IMR-90 (cell line): ENCODE measurements at regions not wholly inside any gene's neighbourhood (a gene's known extent, or its start where the extent isn't known, plus 50 kb on each side); places are given as distances from the start of the nearest gene placed in this dataset.

ENCODE experiments used
- ATAC-seq: fragments of 200-7000 bp; cut with Tn5 transposase; 2 replicates; pipeline ENCODE4 v1.9.1; 2020; ENCODE audit warnings: low read depth, mild to moderate bottlenecking, moderate library complexity
- BruUV-seq: library from RNA; stranded (reverse); fragments of 400-500 nt; replicated peaks from 2 replicates; lab custom pipeline; 2021; lab: Mats Ljungman, UMichigan
- CTCF ChIA-PET: fragments of 300-600 bp; formaldehyde crosslinking; extraction: SDS; loops from one replicate; lab custom pipeline; 2021; ENCODE audit warnings: antibody characterized with exemption; lab: Yijun Ruan, JAX
- POLR2A ChIA-PET: fragments of 300-600 bp; sonication (Branson Sonifier 250); formaldehyde crosslinking; loops from one replicate; lab custom pipeline; 2022; ENCODE audit warnings: antibody characterized with exemption; ENCODE audit not compliant: unreplicated experiment; lab: Charles Lee
- DNase-seq: peaks from one replicate; pipeline ENCODE4 v3.0.0; 2013
- H2AFZ ChIP-seq: replicated peaks from 2 replicates; pipeline ENCODE3; 2013; ENCODE audit warnings: low read length, mild to moderate bottlenecking; ENCODE audit not compliant: poor library complexity
- H2AK5ac ChIP-seq: 2 replicates; pipeline ENCODE4 v1.6.1; 2013; ENCODE audit warnings: low read depth, low read length, inconsistent platforms
- H2AK9ac ChIP-seq: replicated peaks from 2 replicates; pipeline ENCODE3; 2013; ENCODE audit warnings: mild to moderate bottlenecking, low read depth, low read length, moderate library complexity; ENCODE audit not compliant: poor library complexity
- H2BK120ac ChIP-seq: 2 replicates; pipeline ENCODE4 v1.6.1; 2013; ENCODE audit warnings: low read depth, low read length, inconsistent platforms
- H2BK15ac ChIP-seq: 3 replicates; pipeline ENCODE4 v1.6.1; 2013; ENCODE audit warnings: low read depth, low read length, inconsistent platforms
- H2BK20ac ChIP-seq: 2 replicates; pipeline ENCODE4 v1.6.1; 2013; ENCODE audit warnings: low read depth, mild to moderate bottlenecking, inconsistent platforms, low read length, moderate library complexity
- H2BK5ac ChIP-seq: 2 replicates; pipeline ENCODE4 v1.6.1; 2013; ENCODE audit warnings: mild to moderate bottlenecking, low read depth, low read length, inconsistent platforms; ENCODE audit not compliant: poor library complexity, severe bottlenecking
- H3K14ac ChIP-seq: replicated peaks from 2 replicates; pipeline ENCODE4 v1.6.1; 2013; ENCODE audit warnings: low read depth, low read length, inconsistent platforms
- H3K18ac ChIP-seq: 2 replicates; pipeline ENCODE4 v1.6.1; 2013; ENCODE audit warnings: low read depth, low read length, control low read depth
- H3K23ac ChIP-seq: 2 replicates; pipeline ENCODE4 v1.6.1; 2013; ENCODE audit warnings: low read depth, low read length, inconsistent platforms
- H3K27ac ChIP-seq: 2 replicates; pipeline ENCODE4 v1.5.1; 2013; ENCODE audit warnings: mild to moderate bottlenecking, control low read depth, low read length; ENCODE audit not compliant: insufficient read depth
- H3K27me3 ChIP-seq: 2 replicates; pipeline ENCODE4 v1.6.1; 2013; ENCODE audit warnings: low read length; ENCODE audit not compliant: control insufficient read depth, insufficient read depth
- H3K36me3 ChIP-seq: 2 replicates; pipeline ENCODE4 v1.6.1; 2013; ENCODE audit warnings: low read length, mixed read lengths; ENCODE audit not compliant: control insufficient read depth, insufficient read depth
- H3K4ac ChIP-seq: 2 replicates; pipeline ENCODE4 v1.6.1; 2013; ENCODE audit warnings: low read depth, low read length, inconsistent platforms
- H3K4me1 ChIP-seq: 2 replicates; pipeline ENCODE4 v1.6.1; 2013; ENCODE audit warnings: low read length, mixed read lengths; ENCODE audit not compliant: control insufficient read depth, insufficient read depth
- H3K4me2 ChIP-seq: 2 replicates; pipeline ENCODE4 v1.6.1; 2013; ENCODE audit warnings: low read depth, mild to moderate bottlenecking, control low read depth, low read length, moderate library complexity
- H3K4me3 ChIP-seq: 2 replicates; pipeline ENCODE4 v1.5.1; 2013; ENCODE audit warnings: low read depth, mild to moderate bottlenecking, control low read depth, low read length, moderate library complexity; ENCODE audit not compliant: insufficient read depth
- H3K56ac ChIP-seq: 2 replicates; pipeline ENCODE4 v1.6.1; 2013; ENCODE audit warnings: low read length, inconsistent platforms; ENCODE audit not compliant: insufficient read depth; ENCODE audit errors: extremely low read depth
- H3K79me1 ChIP-seq, 2 experiments: 2 replicates each; pipeline ENCODE4 v1.6.1; 2013; ENCODE audit warnings: low read length in 2 of 2, inconsistent platforms in 1 of 2, low read depth in 1 of 2
- H3K9ac ChIP-seq: 2 replicates; pipeline ENCODE4 v1.6.1; 2013; ENCODE audit warnings: low read depth, low read length, control low read depth
- H3K9me1 ChIP-seq: 2 replicates; pipeline ENCODE4 v1.6.1; 2013; ENCODE audit warnings: low read length, inconsistent platforms; ENCODE audit not compliant: insufficient read depth
- H3K9me3 ChIP-seq: 2 replicates; pipeline ENCODE4 v1.6.1; 2013; ENCODE audit warnings: low read length; ENCODE audit not compliant: control insufficient read depth, insufficient read depth
- H4K20me1 ChIP-seq: 2 replicates; pipeline ENCODE4 v1.6.1; 2013; ENCODE audit warnings: low read length, inconsistent platforms; ENCODE audit not compliant: insufficient read depth
- H4K5ac ChIP-seq: 2 replicates; pipeline ENCODE4 v1.6.1; 2013; ENCODE audit warnings: mild to moderate bottlenecking, low read depth, low read length, control low read depth
- H4K8ac ChIP-seq, 2 experiments: 2 replicates each; pipeline ENCODE4 v1.6.1; 2013; ENCODE audit warnings: low read depth in 2 of 2, low read length in 2 of 2, control low read depth in 1 of 2, inconsistent platforms in 1 of 2
- H4K91ac ChIP-seq: 2 replicates; pipeline ENCODE4 v1.6.1; 2013; ENCODE audit warnings: low read depth, low read length, inconsistent platforms; ENCODE audit not compliant: insufficient read depth
- BHLHE40 ChIP-seq: fragments of 150-350 bp; IDR thresholded peaks from 2 replicates; pipeline ENCODE4 v1.6.1; 2016; ENCODE audit warnings: mild to moderate bottlenecking, low read depth, low read length
- CEBPB ChIP-seq: IDR thresholded peaks from 2 replicates; pipeline ENCODE4 v1.6.1; 2012; ENCODE audit warnings: low read depth, low read length, improper control_type of control experiment
- CHD1 ChIP-seq: IDR thresholded peaks from 2 replicates; pipeline ENCODE4 v1.6.1; 2012; ENCODE audit warnings: low read depth, low read length, improper control_type of control experiment
- FOS ChIP-seq: fragments of 150-350 bp; IDR thresholded peaks from 2 replicates; pipeline ENCODE4 v1.6.1; 2016; ENCODE audit warnings: low read depth, low read length
- MAFK ChIP-seq: IDR thresholded peaks from 2 replicates; pipeline ENCODE4 v1.6.1; 2012; ENCODE audit warnings: low read depth, low read length, improper control_type of control experiment
- MAZ ChIP-seq: IDR thresholded peaks from 2 replicates; pipeline ENCODE4 v1.6.1; 2012; ENCODE audit warnings: low read depth, mild to moderate bottlenecking, low read length, improper control_type of control experiment, moderate library complexity, borderline replicate concordance
- MXI1 ChIP-seq: IDR thresholded peaks from 2 replicates; pipeline ENCODE4 v1.6.1; 2012; ENCODE audit warnings: low read depth, mild to moderate bottlenecking, low read length, moderate library complexity, borderline replicate concordance
- NFE2L2 ChIP-seq: fragments of 150-350 bp; IDR thresholded peaks from 2 replicates; pipeline ENCODE4 v1.6.1; 2016; ENCODE audit warnings: low read depth, mild to moderate bottlenecking, low read length
- POLR2A ChIP-seq: IDR thresholded peaks from 2 replicates; pipeline ENCODE4 v1.6.1; 2012; ENCODE audit warnings: mild to moderate bottlenecking, low read depth, low read length
- RAD21 ChIP-seq: IDR thresholded peaks from 2 replicates; pipeline ENCODE4 v1.6.1; 2012; ENCODE audit warnings: low read length, improper control_type of control experiment
- RCOR1 ChIP-seq: IDR thresholded peaks from 2 replicates; pipeline ENCODE4 v1.6.1; 2012; ENCODE audit warnings: mild to moderate bottlenecking, low read length, improper control_type of control experiment; ENCODE audit not compliant: insufficient replicate concordance
- RFX5 ChIP-seq: IDR thresholded peaks from 2 replicates; pipeline ENCODE4 v1.8.0; 2012; ENCODE audit warnings: low read depth, mild to moderate bottlenecking, low read length, moderate library complexity
- SMC3 ChIP-seq: fragments of 150-350 bp; IDR thresholded peaks from 2 replicates; pipeline ENCODE4 v1.6.1; 2016; ENCODE audit warnings: low read depth, mild to moderate bottlenecking, antibody characterized with exemption, low read length, moderate library complexity
- WGBS, 2 experiments: methylation state at CpG; one replicate each; pipeline versions ENCODE4 v1.1.5 to v1.1.7; 2013; ENCODE audit warnings: missing lambda C conversion rate in 2 of 2; ENCODE audit not compliant: insufficient read length in 1 of 2; ENCODE audit errors: extremely low coverage in 2 of 2; 5-methylcytosine and 5-hydroxymethylcytosine counted together
- dilution Hi-C: fragments of 300-500 bp; cut with HindIII; formaldehyde crosslinking; loops from one replicate; pipeline ENCODE4 v1.14.3; 2018; ENCODE audit warnings: low sequenced_read_pairs; ENCODE audit not compliant: unreplicated experiment
- in situ Hi-C: fragments of 300-500 bp; cut with MboI; formaldehyde crosslinking; loops from 3 replicates; pipeline ENCODE4 v1.14.3; 2019; ENCODE audit warnings: low sequenced_read_pairs, inconsistent platforms, mixed read lengths
- intact Hi-C: fragments of 100-400 bp; cut with micrococcal nuclease; formaldehyde crosslinking; loops from 2 replicates; pipeline ENCODE4 v1.10.0; 2022
- TF ChIP-seq, protein P1 (sequence below): conservative IDR thresholded peaks from 2 replicates; pipeline ENCODE4 v1.5.1; 2012; ENCODE audit warnings: mild to moderate bottlenecking, low read depth, low read length, improper control_type of control experiment
- TF ChIP-seq, protein P2 (sequence below): fragments of 150-350 bp; IDR thresholded peaks from 2 replicates; pipeline ENCODE4 v1.6.1; 2017; ENCODE audit warnings: mild to moderate bottlenecking, antibody characterized with exemption, low read length, low read depth
- TF ChIP-seq, protein P3 (sequence below): fragments of 150-350 bp; IDR thresholded peaks from 2 replicates; pipeline ENCODE4 v1.6.1; 2016; ENCODE audit warnings: low read depth, mild to moderate bottlenecking, low read length, moderate library complexity, borderline replicate concordance

DNA sequence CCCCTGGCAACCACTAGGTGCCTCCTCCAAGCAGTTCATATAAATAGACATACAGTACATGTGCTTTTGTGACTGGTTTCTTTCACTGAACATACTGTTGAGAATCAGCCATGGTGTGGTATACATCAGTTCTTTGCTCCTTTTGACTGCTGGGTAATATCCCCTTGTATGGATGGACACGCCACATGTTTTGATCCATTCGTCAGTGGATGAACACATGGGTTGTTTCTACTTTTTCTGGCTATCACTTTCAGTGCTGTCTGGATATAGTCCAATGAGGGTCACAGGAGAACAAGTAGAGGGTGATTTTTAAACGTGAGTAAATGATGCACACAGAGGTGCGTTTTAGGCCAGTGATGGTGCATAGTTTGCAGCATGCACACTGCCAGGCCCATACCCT is 183.9 kb downstream of the FOXA2 start:
- no peak overlapping the region for H2BK15ac ChIP-seq
- CTCF ChIA-PET, result no interaction called here
- no peak for TF ChIP-seq NFE2L2
- TF ChIP-seq MXI1, result no peak
- TF ChIP-seq POLR2A, result no peak
- TF ChIP-seq RCOR1, result no peak
- no peak for TF ChIP-seq FOS
- no peak for TF ChIP-seq CHD1
- TF ChIP-seq RAD21, result no peak
- TF ChIP-seq BHLHE40, result no peak
- TF ChIP-seq RFX5, result no peak
- no peak for TF ChIP-seq SMC3
- TF ChIP-seq, protein P1, sequence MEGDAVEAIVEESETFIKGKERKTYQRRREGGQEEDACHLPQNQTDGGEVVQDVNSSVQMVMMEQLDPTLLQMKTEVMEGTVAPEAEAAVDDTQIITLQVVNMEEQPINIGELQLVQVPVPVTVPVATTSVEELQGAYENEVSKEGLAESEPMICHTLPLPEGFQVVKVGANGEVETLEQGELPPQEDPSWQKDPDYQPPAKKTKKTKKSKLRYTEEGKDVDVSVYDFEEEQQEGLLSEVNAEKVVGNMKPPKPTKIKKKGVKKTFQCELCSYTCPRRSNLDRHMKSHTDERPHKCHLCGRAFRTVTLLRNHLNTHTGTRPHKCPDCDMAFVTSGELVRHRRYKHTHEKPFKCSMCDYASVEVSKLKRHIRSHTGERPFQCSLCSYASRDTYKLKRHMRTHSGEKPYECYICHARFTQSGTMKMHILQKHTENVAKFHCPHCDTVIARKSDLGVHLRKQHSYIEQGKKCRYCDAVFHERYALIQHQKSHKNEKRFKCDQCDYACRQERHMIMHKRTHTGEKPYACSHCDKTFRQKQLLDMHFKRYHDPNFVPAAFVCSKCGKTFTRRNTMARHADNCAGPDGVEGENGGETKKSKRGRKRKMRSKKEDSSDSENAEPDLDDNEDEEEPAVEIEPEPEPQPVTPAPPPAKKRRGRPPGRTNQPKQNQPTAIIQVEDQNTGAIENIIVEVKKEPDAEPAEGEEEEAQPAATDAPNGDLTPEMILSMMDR, result no peak
- TF ChIP-seq MAFK, result no peak
- TF ChIP-seq, protein P2, sequence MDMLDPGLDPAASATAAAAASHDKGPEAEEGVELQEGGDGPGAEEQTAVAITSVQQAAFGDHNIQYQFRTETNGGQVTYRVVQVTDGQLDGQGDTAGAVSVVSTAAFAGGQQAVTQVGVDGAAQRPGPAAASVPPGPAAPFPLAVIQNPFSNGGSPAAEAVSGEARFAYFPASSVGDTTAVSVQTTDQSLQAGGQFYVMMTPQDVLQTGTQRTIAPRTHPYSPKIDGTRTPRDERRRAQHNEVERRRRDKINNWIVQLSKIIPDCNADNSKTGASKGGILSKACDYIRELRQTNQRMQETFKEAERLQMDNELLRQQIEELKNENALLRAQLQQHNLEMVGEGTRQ, result no peak
- TF ChIP-seq CEBPB, result no peak
- TF ChIP-seq, protein P3, sequence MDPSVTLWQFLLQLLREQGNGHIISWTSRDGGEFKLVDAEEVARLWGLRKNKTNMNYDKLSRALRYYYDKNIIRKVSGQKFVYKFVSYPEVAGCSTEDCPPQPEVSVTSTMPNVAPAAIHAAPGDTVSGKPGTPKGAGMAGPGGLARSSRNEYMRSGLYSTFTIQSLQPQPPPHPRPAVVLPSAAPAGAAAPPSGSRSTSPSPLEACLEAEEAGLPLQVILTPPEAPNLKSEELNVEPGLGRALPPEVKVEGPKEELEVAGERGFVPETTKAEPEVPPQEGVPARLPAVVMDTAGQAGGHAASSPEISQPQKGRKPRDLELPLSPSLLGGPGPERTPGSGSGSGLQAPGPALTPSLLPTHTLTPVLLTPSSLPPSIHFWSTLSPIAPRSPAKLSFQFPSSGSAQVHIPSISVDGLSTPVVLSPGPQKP, result no peak
- TF ChIP-seq MAZ, result no peak
- H3K4me2 ChIP-seq, result no peak overlapping the region
- no peak overlapping the region for H2BK20ac ChIP-seq
- no peak for DNase-seq
- no peak overlapping the region for H4K5ac ChIP-seq
- no peak overlapping the region for H3K18ac ChIP-seq
- ATAC-seq, result no peak
- no peak overlapping the region for H2AFZ ChIP-seq
- no peaks in the 10 kb centered on the region for H3K79me1 ChIP-seq
- no peak overlapping the region for H2BK5ac ChIP-seq
- no peaks in the 10 kb centered on the region for H3K36me3 ChIP-seq
- H3K9ac ChIP-seq, result no peak overlapping the region
- POLR2A ChIA-PET, result no interaction called here
- no TSS peak for BruUV-seq
- H3K4ac ChIP-seq, result no peak overlapping the region
- no CpG with 5 or more reads among the region's 4 CpGs for WGBS, 2 experiments
- no peak overlapping the region for H2AK5ac ChIP-seq
- H4K8ac ChIP-seq, result no peak overlapping the region
- no peak overlapping the region for H3K14ac ChIP-seq
- no peaks in the 10 kb centered on the region for H3K9me3 ChIP-seq
- H4K91ac ChIP-seq, result no peak overlapping the region
- H4K20me1 ChIP-seq, result no peaks in the 10 kb centered on the region
- H3K23ac ChIP-seq, result no peak overlapping the region
- H3K9me1 ChIP-seq, result no peaks in the 10 kb centered on the region
- intact Hi-C loops (no loop called here), in situ Hi-C loops (no loop called here), dilution Hi-C loops (no loop called here)
- H3K27me3 ChIP-seq, result no peaks in the 10 kb centered on the region
- H2BK120ac ChIP-seq, result no peak overlapping the region
- no peaks in the 10 kb centered on the region for H3K4me1 ChIP-seq
- H3K4me3 ChIP-seq, result no peak overlapping the region
- H3K56ac ChIP-seq, result no peak overlapping the region
- no peak overlapping the region for H2AK9ac ChIP-seq
- H3K27ac ChIP-seq, result no peak overlapping the region
